ENCODE measurements at regions not wholly inside any gene's neighbourhood (a gene's known extent, or its start where the extent isn't known, plus 50 kb on each side); places are given as distances from the start of the nearest gene placed in this dataset.

- no peak for TF ChIP-seq CTCF (IDR thresholded peaks at IDR 0.05)
- no peak for TF ChIP-seq POLR2A (IDR thresholded peaks at IDR 0.05)
- no peak for TF ChIP-seq POLR2AphosphoS5 (IDR thresholded peaks at IDR 0.05)
- TF ChIP-seq EP300 (IDR thresholded peaks at IDR 0.05): no peak
These were observed 54.1 kb downstream of the KCNA5 start for GRCh38 chr12:5097786-5098185.

Data from sigmoid colon (tissue), 4 donors.